ENCODE measurements at regions not wholly inside any gene's neighbourhood (a gene's known extent, or its start where the extent isn't known, plus 50 kb on each side); places are given as distances from the start of the nearest gene placed in this dataset.

- Histone ChIP-seq H3K9me3 (ENCODE audit: severe bottlenecking) (no peaks in the 10 kb centered on the region), H3K36me3 (no peaks in the 10 kb centered on the region), H3K27ac (no peak overlapping the region), H3K27me3 (ENCODE audit: insufficient read depth, low read depth, severe bottlenecking) (no peaks in the 10 kb centered on the region), H3K4me3 (ENCODE audit: low read depth, low read length) (no peak overlapping the region)
- DNase-seq: no peak
- TF ChIP-seq CTCF (IDR thresholded peaks at IDR 0.05; ENCODE audit: low read depth, low read length): no peak
Observed at GRCh38 chr6:84282550-84282949, 55.1 kb upstream of the CEP162 start.

GRCh38 chr6:84280639-84281038 is 53.2 kb upstream of the CEP162 start:
- no peaks in the 10 kb centered on the region for H3K27me3 ChIP-seq (ENCODE audit: insufficient read depth, low read depth, severe bottlenecking)
- H3K36me3 ChIP-seq: no peaks in the 10 kb centered on the region
- H3K27ac ChIP-seq: no peak overlapping the region
- TF ChIP-seq CTCF (IDR thresholded peaks at IDR 0.05; ENCODE audit: low read depth, low read length): no peak
- no peak for DNase-seq
- no peaks in the 10 kb centered on the region for H3K9me3 ChIP-seq (ENCODE audit: severe bottlenecking)
- no peak overlapping the region for H3K4me3 ChIP-seq (ENCODE audit: low read depth, low read length)

- Histone ChIP-seq H3K9me3 (ENCODE audit: severe bottlenecking) (no peaks in the 10 kb centered on the region), H3K27me3 (ENCODE audit: insufficient read depth, low read depth, severe bottlenecking) (no peaks in the 10 kb centered on the region), H3K4me3 (ENCODE audit: low read depth, low read length) (no peak overlapping the region), H3K27ac (no peak overlapping the region), H3K36me3 (no peaks in the 10 kb centered on the region)
- no peak for TF ChIP-seq CTCF (IDR thresholded peaks at IDR 0.05; ENCODE audit: low read depth, low read length)
- DNase-seq: no peak
Observed at GRCh38 chr6:84280030-84280429, 52.6 kb upstream of the CEP162 start.

- Histone ChIP-seq H3K36me3 (no peaks in the 10 kb centered on the region), H3K9me3 (ENCODE audit: severe bottlenecking) (no peaks in the 10 kb centered on the region), H3K27me3 (ENCODE audit: insufficient read depth, low read depth, severe bottlenecking) (no peaks in the 10 kb centered on the region), H3K27ac (no peak overlapping the region), H3K4me3 (ENCODE audit: low read depth, low read length) (no peak overlapping the region)
- DNase-seq: no peak
- TF ChIP-seq CTCF (IDR thresholded peaks at IDR 0.05; ENCODE audit: low read depth, low read length): no peak
Observed at GRCh38 chr6:84278321-84278998, 51.0 kb upstream of the CEP162 start.

Measured in WERI-Rb-1 (cell line).